Fibroblast of upper back skin (primary cell): ENCODE measurements at regions not wholly inside any gene's neighbourhood (a gene's known extent, or its start where the extent isn't known, plus 50 kb on each side); places are given as distances from the start of the nearest gene placed in this dataset.
"Not testable (repeated sequence)": the region's sequence is repeated elsewhere in the genome, so short reads cannot be mapped to it uniquely, and the experiment has no call there.

Source experiments
- DNase-seq: peaks from one replicate; pipeline ENCODE4 v3.0.0-alpha.2; 2013

- no peak for DNase-seq
Measured at GRCh38 chr6:103113416-103113815, 1719.9 kb downstream of the GRIK2 start.

GRCh38 chr6:103107985-103108384 is 1714.5 kb downstream of the GRIK2 start:
- DNase-seq = no peak

GRCh38 chr6:103105686-103106085 is 1712.2 kb downstream of the GRIK2 start:
- DNase-seq = no peak

- DNase-seq = no peak
Measured at GRCh38 chr6:103101267-103101666, 1707.8 kb downstream of the GRIK2 start.

- not testable (repeated sequence) for DNase-seq
Measured at GRCh38 chr6:103092414-103092813, 1698.9 kb downstream of the GRIK2 start.

GRCh38 chr6:103085801-103086200 is 1692.3 kb downstream of the GRIK2 start:
- no peak for DNase-seq

- DNase-seq = no peak
Measured at GRCh38 chr6:103081876-103082630, 1688.5 kb downstream of the GRIK2 start.

GRCh38 chr6:103081126-103081525 is 1687.6 kb downstream of the GRIK2 start:
- no peak for DNase-seq

GRCh38 chr6:103080497-103080896 is 1687.0 kb downstream of the GRIK2 start:
- no peak for DNase-seq

- no peak for DNase-seq
Measured at GRCh38 chr6:103079867-103080266, 1686.4 kb downstream of the GRIK2 start.

GRCh38 chr6:103062136-103062535 is 1668.6 kb downstream of the GRIK2 start:
- no peak for DNase-seq

GRCh38 chr6:103047567-103047966 is 1654.1 kb downstream of the GRIK2 start:
- no peak for DNase-seq

GRCh38 chr6:103042336-103042735 is 1648.8 kb downstream of the GRIK2 start:
- DNase-seq = no peak

- DNase-seq = no peak
Measured at GRCh38 chr6:103036846-103037245, 1643.3 kb downstream of the GRIK2 start.

GRCh38 chr6:103027271-103027931 is 1633.9 kb downstream of the GRIK2 start:
- DNase-seq = no peak

- DNase-seq = no peak
Measured at GRCh38 chr6:103018426-103018825, 1624.9 kb downstream of the GRIK2 start.

GRCh38 chr6:103017878-103018277 is 1624.4 kb downstream of the GRIK2 start:
- no peak for DNase-seq

- DNase-seq = no peak
Measured at GRCh38 chr6:103011605-103012004, 1618.1 kb downstream of the GRIK2 start.

- DNase-seq = no peak
Measured at GRCh38 chr6:103002282-103002681, 1608.8 kb downstream of the GRIK2 start.

- DNase-seq = no peak
Measured at GRCh38 chr6:103001724-103002123, 1608.2 kb downstream of the GRIK2 start.

- no peak for DNase-seq
Measured at GRCh38 chr6:103000688-103001087, 1607.2 kb downstream of the GRIK2 start.

GRCh38 chr6:102995491-102995890 is 1602.0 kb downstream of the GRIK2 start:
- DNase-seq = no peak

GRCh38 chr6:102994866-102995265 is 1601.4 kb downstream of the GRIK2 start:
- no peak for DNase-seq

- no peak for DNase-seq
Measured at GRCh38 chr6:102986086-102986485, 1592.6 kb downstream of the GRIK2 start.

- no peak for DNase-seq
Measured at GRCh38 chr6:102984357-102984756, 1590.8 kb downstream of the GRIK2 start.
